Stimulated activated CD4-positive, alpha-beta T cell treated with anti-CD3 and anti-CD28 coated beads, Interleukin-4, amount 100 ng/mL, for 24 hours (primary cell): ENCODE measurements at regions not wholly inside any gene's neighbourhood (a gene's known extent, or its start where the extent isn't known, plus 50 kb on each side); places are given as distances from the start of the nearest gene placed in this dataset.
"Not testable (repeated sequence)": the region's sequence is repeated elsewhere in the genome, so short reads cannot be mapped to it uniquely, and the experiment has no call there.

Experiments
- DNase-seq: peaks from one replicate; pipeline ENCODE4 v3.0.0-alpha.2; 2020

GRCh38 chr4:38529189-38530115, 134.5 kb upstream of the KLF3 start:
- peak; percentile 60 for DNase-seq

DNA sequence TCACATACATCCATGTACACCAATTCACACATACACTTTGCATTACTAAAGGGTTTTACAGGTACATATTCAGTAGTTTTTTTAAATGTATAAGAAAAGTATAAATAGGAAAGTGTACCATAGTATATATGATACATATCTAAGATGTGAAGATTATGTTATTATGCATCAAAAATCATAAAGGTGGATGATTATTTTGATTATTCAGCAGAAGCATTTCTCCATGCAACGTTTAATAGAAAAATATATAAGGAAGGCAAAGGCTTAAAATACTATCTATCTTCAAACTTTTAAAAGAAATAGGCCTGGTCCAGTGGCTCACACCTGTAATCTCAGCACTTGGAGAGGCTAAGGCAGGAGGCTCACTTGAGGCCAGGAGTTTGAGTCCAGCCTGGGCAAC, 133.5 kb upstream of the KLF3 start:
- no peak for DNase-seq

DNA sequence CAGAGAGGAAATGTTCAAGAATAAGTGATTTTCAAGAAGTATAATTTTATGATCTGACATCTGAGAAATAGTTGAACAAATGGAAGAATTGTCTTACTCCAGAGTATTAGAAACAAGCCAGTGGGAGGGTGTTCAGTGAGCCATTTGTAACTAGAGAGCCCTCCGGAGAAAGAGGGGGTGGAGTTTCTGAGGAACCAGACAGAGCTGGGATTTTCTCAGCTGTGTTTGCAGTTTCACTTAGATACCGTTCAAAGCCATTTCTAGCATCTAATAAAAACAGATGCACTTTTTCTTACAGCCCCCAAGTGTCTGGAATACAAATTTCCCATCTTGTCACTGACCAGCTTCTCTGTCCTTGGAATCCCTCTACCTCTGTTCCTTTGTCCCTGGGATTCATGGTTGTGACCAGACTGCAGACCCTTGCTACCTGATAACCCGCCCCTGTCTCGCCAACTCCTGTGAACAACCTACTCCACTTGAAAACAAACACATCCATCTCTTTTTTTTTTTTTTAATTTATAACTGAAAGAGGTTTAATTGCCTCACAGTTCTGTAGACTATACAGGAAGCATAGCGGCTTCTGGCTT, 132.8 kb upstream of the KLF3 start:
- no peak for DNase-seq

GRCh38 chr4:38532908-38533499, 131.0 kb upstream of the KLF3 start:
- DNase-seq: no peak

DNA sequence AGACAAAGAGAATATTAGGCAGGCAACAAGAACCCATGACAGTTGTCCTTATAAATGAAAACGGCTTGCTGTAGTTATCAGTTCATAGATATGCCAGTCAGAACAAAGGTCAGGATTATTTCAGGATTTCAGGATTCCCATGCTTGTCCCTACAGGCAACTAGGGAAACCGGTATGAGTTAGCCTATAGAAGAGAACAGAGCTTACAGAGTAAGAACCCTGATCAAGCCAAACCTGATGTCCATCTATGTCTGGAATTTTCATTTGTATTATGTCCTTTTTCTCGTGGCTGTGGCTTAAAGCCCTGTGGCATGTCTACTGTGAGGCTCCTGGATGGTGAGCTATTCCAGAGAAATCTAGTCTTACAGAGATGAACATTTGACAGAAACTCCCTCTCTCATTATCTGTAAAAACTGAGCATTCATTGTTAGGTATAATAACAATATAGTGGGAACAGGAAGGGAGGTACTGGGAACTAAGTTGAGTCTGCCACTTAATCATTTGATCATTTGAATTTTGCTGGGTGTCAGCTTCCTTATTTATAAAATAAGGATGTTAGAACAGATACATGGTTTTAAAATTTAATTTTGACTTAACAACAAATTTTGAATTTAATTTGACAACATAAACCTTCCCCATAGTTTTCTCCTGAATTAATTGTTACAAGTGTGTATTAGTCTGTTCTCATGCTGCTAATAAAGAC, 129.5 kb upstream of the KLF3 start:
- DNase-seq: no peak

- DNase-seq: not testable (repeated sequence)
Measured at GRCh38 chr4:38535071-38535470, 128.9 kb upstream of the KLF3 start.

- no peak for DNase-seq
Measured at GRCh38 chr4:38535717-38536116, 128.3 kb upstream of the KLF3 start.

- no peak for DNase-seq
Measured at GRCh38 chr4:38536716-38537115, 127.3 kb upstream of the KLF3 start.

DNA sequence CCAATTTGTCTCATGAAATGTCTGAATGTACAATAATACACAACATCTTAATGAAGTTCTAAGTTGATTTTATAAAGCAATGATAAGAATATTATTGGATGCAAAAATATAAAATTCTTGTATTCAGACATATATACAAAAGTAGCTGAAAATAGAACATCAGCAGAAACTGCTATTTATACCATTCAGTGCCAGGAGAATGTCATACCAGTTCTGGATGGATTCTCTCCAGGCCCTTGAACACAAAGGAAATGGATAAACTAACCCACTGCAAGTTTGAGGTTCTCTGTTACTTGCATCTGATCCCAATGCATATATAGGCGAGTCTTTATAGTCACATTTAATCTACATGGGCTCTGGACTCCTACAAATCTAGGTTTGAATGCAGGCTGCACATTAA, 126.3 kb upstream of the KLF3 start:
- DNase-seq: no peak

DNA sequence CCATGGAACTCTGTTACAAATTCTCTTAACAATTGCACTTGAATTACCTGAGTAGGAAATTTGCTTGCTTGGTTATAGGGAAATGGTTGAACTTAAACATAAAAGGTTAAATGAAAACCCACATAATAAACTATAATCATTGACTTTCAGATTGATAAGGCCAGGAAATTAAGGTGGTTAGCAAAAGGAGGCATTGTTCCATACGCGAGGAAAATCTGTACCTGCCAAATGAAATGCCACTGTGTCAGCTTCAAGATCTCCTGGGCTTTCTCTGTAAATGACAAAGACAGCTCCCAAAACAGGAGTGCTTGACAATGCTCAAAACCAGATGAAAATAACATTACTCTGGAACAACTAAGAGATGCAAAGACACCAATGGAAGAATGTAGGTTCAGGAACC, 125.5 kb upstream of the KLF3 start:
- DNase-seq: no peak

DNA sequence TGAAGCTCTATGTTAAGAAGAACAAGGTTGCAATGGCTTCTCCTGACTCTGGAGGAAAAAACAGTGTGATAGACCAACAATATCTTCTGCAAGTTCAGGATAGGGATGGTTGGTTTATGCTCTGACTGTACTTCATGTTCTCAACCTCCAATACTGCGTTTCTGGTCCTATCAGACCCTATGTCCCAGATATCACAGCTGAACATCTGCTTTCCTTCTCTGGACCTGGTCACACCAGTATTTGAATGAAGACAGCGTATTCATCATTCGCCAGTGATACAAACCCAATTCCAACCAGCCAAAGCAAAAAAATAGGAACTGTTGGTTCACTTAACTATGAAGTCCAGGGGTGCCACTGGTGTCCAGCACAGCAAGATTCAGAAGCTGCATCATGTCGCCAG, 124.5 kb upstream of the KLF3 start:
- DNase-seq: no peak

DNA sequence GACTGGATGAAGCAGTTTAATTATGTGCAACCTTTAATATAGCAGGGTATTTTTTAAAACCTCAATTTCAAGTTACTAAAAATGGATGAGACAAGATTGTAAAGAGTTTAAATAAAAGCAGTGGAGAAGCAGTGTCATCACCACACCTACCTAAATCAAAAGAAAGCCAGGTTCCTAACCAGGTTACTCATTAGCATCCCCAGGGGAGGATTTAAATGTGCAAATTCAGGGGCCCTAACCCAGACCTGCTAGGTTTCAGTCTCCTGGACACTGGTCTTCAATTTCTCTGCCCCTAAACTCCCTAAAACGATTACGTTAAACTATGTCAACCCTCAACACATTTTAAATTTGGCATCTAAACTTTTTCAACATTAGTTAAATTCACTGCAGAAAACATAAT, 116.9 kb upstream of the KLF3 start:
- DNase-seq: no peak

DNA sequence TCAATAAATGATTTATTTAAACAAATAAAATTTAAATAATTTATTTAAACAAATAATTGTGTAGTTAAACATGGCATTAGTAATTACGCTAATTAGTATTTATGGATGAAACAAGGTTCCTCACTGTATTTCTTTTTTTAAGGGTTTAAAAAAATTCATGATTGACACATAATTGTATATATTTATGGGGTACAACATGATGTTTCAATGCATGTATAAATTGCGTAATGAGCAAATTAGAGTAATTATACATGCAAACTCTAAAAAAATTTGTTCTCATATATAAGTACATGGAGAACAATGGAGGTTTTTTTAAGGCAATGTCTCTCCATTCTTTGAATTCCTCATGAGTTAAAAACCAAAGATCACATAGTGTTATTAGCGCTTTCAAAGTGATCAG, 115.7 kb upstream of the KLF3 start:
- DNase-seq: no peak

GRCh38 chr4:38559374-38559773, 104.6 kb upstream of the KLF3 start:
- DNase-seq: no peak

- no peak for DNase-seq
Measured at GRCh38 chr4:38560340-38560739, 103.7 kb upstream of the KLF3 start.

DNA sequence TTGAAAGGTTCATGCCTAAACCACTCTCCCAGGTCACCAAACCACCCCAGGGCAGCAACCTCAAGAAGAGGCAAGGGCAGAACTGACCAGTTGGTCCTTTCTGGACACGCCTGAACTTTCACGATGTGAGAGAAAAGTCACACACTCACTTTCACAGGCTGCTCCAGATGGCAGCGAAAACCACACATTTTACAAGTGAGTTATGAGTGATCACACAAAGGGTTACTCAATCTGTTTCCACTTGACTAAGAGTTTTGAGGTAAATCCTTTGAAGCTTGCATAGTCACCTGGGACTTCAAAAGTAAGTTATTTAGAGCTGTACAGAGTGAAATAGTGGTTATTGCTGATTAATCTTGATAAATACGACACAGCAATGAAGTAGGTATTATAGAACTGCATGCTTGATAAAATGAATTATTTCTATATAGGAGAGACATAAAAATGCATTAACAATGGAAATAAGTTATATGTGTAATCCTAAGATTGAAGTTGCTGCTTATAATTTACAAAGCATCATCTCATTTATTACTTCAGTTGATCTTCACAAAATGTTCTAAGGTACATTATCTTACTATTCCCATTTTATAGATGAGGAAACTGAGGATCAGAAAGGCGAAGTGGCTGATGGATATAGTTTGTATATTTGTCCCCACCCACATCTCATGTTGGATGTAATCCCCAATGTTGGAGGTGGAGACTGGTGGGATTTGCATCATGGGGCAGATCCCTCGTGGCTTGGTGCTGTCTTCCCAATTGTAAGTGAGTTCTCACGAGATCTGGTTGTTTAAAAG, 103.0 kb upstream of the KLF3 start:
- peak; percentile 39 for DNase-seq

DNA sequence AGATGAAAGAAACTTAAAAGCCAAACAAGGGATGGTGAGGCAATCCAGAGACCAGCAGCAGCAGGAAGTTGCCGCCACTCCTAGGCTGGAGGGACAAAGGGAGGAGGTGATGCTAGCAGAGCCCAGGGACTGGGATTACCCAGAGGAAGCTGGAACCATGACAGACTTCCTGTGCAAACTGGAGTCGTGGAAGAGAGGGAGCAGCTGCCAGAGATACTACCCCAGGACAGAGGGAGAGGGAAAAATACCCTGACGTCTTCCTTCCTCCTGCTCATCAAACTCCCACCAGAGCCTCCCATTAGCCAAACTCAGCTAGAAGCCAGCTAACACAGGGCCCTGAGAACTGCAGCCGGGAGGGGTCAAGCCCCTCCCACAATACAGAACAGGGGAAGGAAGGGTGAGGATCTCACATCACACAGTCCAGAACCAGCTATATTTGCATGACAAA, 101.2 kb upstream of the KLF3 start:
- DNase-seq: no peak

DNA sequence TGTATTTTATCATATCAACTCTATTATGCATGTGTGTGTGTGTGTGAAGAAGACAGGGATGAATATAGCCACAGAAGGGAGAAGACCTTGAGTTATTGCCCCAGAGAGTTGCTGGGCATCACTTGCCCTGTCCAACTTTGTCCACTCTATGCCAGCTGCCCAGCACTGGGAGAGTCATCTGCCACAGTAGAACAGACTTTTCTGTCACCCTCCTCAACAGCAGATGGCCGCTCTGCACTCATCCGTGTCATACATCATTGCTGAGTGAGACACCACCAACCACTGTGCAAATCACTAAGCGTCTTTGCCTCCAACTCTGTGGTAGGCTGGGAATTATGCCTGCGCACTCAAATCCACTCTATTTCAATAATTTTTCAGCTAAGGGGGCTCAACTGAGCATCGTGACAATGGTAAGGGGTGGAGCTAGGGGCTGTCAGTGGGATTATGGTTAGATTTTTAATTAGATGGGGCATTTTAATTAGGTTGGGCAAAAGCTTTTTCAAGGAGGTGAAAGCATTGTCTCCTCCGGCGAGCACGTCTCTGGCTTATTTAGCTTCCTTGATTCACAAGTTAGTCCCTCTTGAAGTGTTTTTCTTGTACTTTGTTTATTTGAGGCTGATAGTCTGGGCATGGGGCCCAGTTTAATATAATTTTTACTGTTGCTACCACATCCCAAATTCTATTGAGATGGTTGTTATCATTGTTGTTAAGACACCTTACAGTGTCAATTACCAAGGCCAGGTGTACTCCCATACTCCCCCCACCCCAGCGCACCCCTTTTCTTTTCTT, 100.1 kb upstream of the KLF3 start:
- DNase-seq: no peak

DNA sequence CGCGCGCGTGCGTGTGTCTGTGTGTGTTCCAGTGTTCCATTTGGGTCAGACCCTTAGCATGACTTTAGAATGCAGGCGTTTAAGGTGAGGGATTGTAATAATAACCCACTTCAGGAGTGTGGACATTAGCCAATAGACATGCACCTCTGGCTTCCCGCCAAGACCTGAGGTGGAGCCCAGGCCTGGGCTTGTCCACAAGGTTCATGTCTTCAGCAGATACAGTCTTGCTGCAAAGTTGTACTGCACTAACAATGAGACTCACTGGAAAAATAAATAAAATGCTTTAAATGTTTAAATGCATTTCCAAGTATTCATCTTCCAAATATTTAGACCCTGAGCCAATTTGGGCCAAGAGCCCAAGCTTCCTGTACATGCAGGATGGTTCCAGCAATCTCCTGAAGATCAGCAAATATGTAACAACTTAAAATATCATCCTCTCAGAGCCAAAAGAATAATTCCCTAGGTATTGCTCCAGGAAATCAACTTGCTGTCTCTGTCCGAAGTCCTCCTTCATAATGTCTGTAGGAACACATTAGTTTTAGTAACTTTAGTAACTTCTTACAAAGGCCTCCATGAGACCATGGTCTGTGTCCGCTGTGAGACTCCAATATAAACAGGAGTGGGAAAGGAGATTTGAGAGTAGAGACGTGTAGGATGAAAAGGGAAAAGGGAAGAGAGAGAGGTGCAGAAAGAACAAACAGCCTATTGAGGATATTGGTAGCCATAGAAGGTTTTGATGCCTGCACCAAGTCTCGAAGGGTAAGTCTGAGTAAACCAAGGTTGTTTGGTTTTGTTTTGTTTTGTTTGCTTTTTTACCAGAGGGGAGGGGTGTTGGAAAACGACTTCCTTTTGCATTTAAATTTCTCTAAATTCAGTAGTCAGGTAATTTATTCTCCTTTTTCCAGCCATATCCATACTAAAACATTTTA, 98.5 kb upstream of the KLF3 start:
- DNase-seq: no peak

- DNase-seq: no peak
Measured at GRCh38 chr4:38566806-38567398, 97.1 kb upstream of the KLF3 start.
